ENCODE measurements at regions not wholly inside any gene's neighbourhood (a gene's known extent, or its start where the extent isn't known, plus 50 kb on each side); places are given as distances from the start of the nearest gene placed in this dataset.
"Not testable (repeated sequence)": the region's sequence is repeated elsewhere in the genome, so short reads cannot be mapped to it uniquely, and the experiment has no call there.

GRCh38 chr5:110258460-110259216 is 467.8 kb downstream of the TMEM232 start:
- DNase-seq: peak; percentile 47

- no peak for DNase-seq
Observed at GRCh38 chr5:110262749-110263148, 463.7 kb downstream of the TMEM232 start.

- DNase-seq: no peak
Observed at GRCh38 chr5:110264661-110265060, 461.8 kb downstream of the TMEM232 start.

GRCh38 chr5:110265162-110265561 is 461.3 kb downstream of the TMEM232 start:
- no peak for DNase-seq

GRCh38 chr5:110267714-110268113 is 458.8 kb downstream of the TMEM232 start:
- DNase-seq: no peak

GRCh38 chr5:110268283-110268682 is 458.2 kb downstream of the TMEM232 start:
- DNase-seq: no peak

- no peak for DNase-seq
Observed at GRCh38 chr5:110268985-110269384, 457.5 kb downstream of the TMEM232 start.

- DNase-seq: no peak
Observed at GRCh38 chr5:110269478-110270142, 456.9 kb downstream of the TMEM232 start.

GRCh38 chr5:110275878-110276277 is 450.6 kb downstream of the TMEM232 start:
- no peak for DNase-seq

GRCh38 chr5:110278449-110278848 is 448.0 kb downstream of the TMEM232 start:
- DNase-seq: not testable (repeated sequence)

GRCh38 chr5:110284121-110284520 is 442.4 kb downstream of the TMEM232 start:
- DNase-seq: not testable (repeated sequence)

GRCh38 chr5:110288766-110289511 is 437.5 kb downstream of the TMEM232 start:
- peak; percentile 71 for DNase-seq

GRCh38 chr5:110289512-110289810 is 437.0 kb downstream of the TMEM232 start:
- DNase-seq: no peak

- no peak for DNase-seq
Observed at GRCh38 chr5:110290542-110290941, 435.9 kb downstream of the TMEM232 start.

- DNase-seq: no peak
Observed at GRCh38 chr5:110294281-110294680, 432.2 kb downstream of the TMEM232 start.

- no peak for DNase-seq
Observed at GRCh38 chr5:110297152-110297670, 429.3 kb downstream of the TMEM232 start.

GRCh38 chr5:110304176-110304575 is 422.3 kb downstream of the TMEM232 start:
- DNase-seq: no peak

GRCh38 chr5:110306650-110307049 is 419.8 kb downstream of the TMEM232 start:
- no peak for DNase-seq

GRCh38 chr5:110309222-110309621 is 417.2 kb downstream of the TMEM232 start:
- no peak for DNase-seq

- not testable (repeated sequence) for DNase-seq
Observed at GRCh38 chr5:110316566-110316965, 409.9 kb downstream of the TMEM232 start.

GRCh38 chr5:110321117-110321516 is 405.4 kb downstream of the TMEM232 start:
- no peak for DNase-seq

- DNase-seq: no peak
Observed at GRCh38 chr5:110323357-110323756, 403.1 kb downstream of the TMEM232 start.

- DNase-seq: no peak
Observed at GRCh38 chr5:110323832-110324231, 402.6 kb downstream of the TMEM232 start.

- no peak for DNase-seq
Observed at GRCh38 chr5:110324876-110325275, 401.6 kb downstream of the TMEM232 start.
